ENCODE measurements at regions not wholly inside any gene's neighbourhood (a gene's known extent, or its start where the extent isn't known, plus 50 kb on each side); places are given as distances from the start of the nearest gene placed in this dataset.
"Not testable (repeated sequence)": the region's sequence is repeated elsewhere in the genome, so short reads cannot be mapped to it uniquely, and the experiment has no call there.

DNA sequence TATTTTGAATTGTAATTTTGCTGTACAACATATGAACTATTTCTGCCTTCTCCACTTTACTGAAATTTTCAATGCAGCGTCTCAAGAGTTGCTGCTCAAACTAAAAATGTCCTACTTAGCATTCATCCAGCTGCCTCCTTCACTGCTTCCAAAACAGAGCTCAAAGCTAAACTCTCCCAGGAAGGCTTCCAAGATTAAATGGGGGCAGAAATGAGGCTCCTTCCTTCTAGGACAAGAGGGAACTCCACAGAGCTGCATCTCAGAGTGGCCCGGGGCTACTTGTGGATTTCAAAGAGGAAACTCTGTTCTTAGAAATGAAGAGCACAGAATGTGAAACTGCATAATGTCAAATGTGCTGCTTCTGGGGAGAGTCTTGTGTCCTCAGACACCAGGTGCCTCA is 295.9 kb upstream of the NCAM1 start:
- no peak overlapping the region for H2BK120ac ChIP-seq (ENCODE audit: low read depth, low read length)
- no peak overlapping the region for H3K4ac ChIP-seq (ENCODE audit: low read length)
- H2BK12ac ChIP-seq (ENCODE audit: low read length): no peak overlapping the region
- H3K4me2 ChIP-seq (ENCODE audit: insufficient read depth, low read length, poor library complexity, severe bottlenecking): no peak overlapping the region
- H3K18ac ChIP-seq (ENCODE audit: low read length): no peak overlapping the region
- H3K79me1 ChIP-seq (ENCODE audit: low read depth, low read length): no peaks in the 10 kb centered on the region
- peaks cover 0 to 6% of the 10 kb centered on the region in 2 donors for H3K4me1 ChIP-seq (ENCODE audit: control insufficient read depth in 2 of 2, insufficient read depth in 1 of 2, low read depth in 1 of 2, low read length in 2 of 2)
- H3K27ac ChIP-seq (replicated peaks; ENCODE audit: low read length): no peak overlapping the region
- no peak overlapping the region for H2AK5ac ChIP-seq (ENCODE audit: low read depth, low read length)
- H4K8ac ChIP-seq (ENCODE audit: low read depth, low read length): no peak overlapping the region
- H3K36me3 ChIP-seq (replicated peaks in 1 of 2; ENCODE audit: control insufficient read depth in 2 of 2, insufficient read depth in 2 of 2, low read length in 2 of 2): no peaks in the 10 kb centered on the region
- H3K27me3 ChIP-seq (ENCODE audit: control insufficient read depth in 3 of 3, insufficient read depth in 3 of 3, low read depth in 1 of 3, low read length in 3 of 3): no peaks in the 10 kb centered on the region
- H3K9me3 ChIP-seq (replicated peaks in 1 of 2; ENCODE audit: control insufficient read depth in 2 of 2, insufficient read depth in 1 of 2, low read depth in 1 of 2, low read length in 2 of 2): no peaks in the 10 kb centered on the region
- no peak overlapping the region for H2BK15ac ChIP-seq (ENCODE audit: low read length)
- H3K9ac ChIP-seq (ENCODE audit: low read depth, low read length, poor library complexity): no peak overlapping the region
- H3K23ac ChIP-seq (ENCODE audit: low read depth, low read length, poor library complexity): no peak overlapping the region
- no peak overlapping the region for H3K4me3 ChIP-seq (ENCODE audit: low read length in 2 of 2)
- H2AFZ ChIP-seq (ENCODE audit: low read length): no peak overlapping the region
- WGBS, 2 donors (ENCODE audit: extremely low coverage in 2 of 2, insufficient read length in 2 of 2, insufficient replicate concordance in 1 of 2): no CpG with 5 or more reads among the region's 2 CpGs
- no peak overlapping the region for H3K14ac ChIP-seq (ENCODE audit: low read length)
- no peak overlapping the region for H4K91ac ChIP-seq (ENCODE audit: low read depth, low read length, poor library complexity)
- no peak overlapping the region for H2BK5ac ChIP-seq (ENCODE audit: low read length)
- no peak for DNase-seq (ENCODE audit: low spot score)

DNA sequence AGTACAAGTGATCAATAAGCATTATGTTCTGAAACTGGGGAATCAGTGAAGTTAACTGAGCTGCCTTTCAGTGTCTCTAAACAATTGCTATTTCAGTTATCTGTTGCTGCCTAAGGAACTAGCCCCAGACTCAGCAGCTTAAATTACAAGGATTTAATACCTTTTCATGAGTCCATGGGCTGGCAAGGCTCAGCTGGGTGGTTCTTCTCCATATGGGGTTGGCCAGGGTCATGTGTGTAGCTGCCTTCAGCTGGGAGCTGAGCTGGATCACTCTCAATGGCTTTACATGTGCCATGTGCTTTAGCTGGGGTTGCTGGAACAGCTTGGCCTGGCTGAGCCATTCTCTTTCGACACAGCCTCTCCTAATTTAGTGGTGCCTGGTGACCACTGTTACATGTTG is 295.0 kb upstream of the NCAM1 start:
- Histone ChIP-seq H3K79me1 (ENCODE audit: low read depth, low read length) (no peaks in the 10 kb centered on the region), H4K8ac (ENCODE audit: low read depth, low read length) (no peak overlapping the region), H3K4ac (ENCODE audit: low read length) (no peak overlapping the region), H3K14ac (ENCODE audit: low read length) (no peak overlapping the region), H3K4me2 (ENCODE audit: insufficient read depth, low read length, poor library complexity, severe bottlenecking) (no peak overlapping the region), H2AK5ac (ENCODE audit: low read depth, low read length) (no peak overlapping the region), H3K23ac (ENCODE audit: low read depth, low read length, poor library complexity) (no peak overlapping the region), H3K9me3 (replicated peaks in 1 of 2; ENCODE audit: control insufficient read depth in 2 of 2, insufficient read depth in 1 of 2, low read depth in 1 of 2, low read length in 2 of 2) (no peaks in the 10 kb centered on the region), H2BK15ac (ENCODE audit: low read length) (no peak overlapping the region), H3K36me3 (replicated peaks in 1 of 2; ENCODE audit: control insufficient read depth in 2 of 2, insufficient read depth in 2 of 2, low read length in 2 of 2) (no peaks in the 10 kb centered on the region), H3K18ac (ENCODE audit: low read length) (no peak overlapping the region), H2BK5ac (ENCODE audit: low read length) (no peak overlapping the region), H2BK12ac (ENCODE audit: low read length) (no peak overlapping the region), H3K4me3 (ENCODE audit: low read length in 2 of 2) (no peak overlapping the region), H3K27ac (replicated peaks; ENCODE audit: low read length) (no peak overlapping the region), H2BK120ac (ENCODE audit: low read depth, low read length) (no peak overlapping the region), H3K4me1 (ENCODE audit: control insufficient read depth in 2 of 2, insufficient read depth in 1 of 2, low read depth in 1 of 2, low read length in 2 of 2) (peaks cover 0 to 5% of the 10 kb centered on the region in 2 donors), H3K9ac (ENCODE audit: low read depth, low read length, poor library complexity) (no peak overlapping the region), H2AFZ (ENCODE audit: low read length) (no peak overlapping the region), H3K27me3 (ENCODE audit: control insufficient read depth in 3 of 3, insufficient read depth in 3 of 3, low read depth in 1 of 3, low read length in 3 of 3) (no peaks in the 10 kb centered on the region), H4K91ac (ENCODE audit: low read depth, low read length, poor library complexity) (no peak overlapping the region)
- WGBS, 2 donors (ENCODE audit: extremely low coverage in 2 of 2, insufficient read length in 2 of 2, insufficient replicate concordance in 1 of 2): no CpG with 5 or more reads among the region's 1 CpG
- no peak for DNase-seq (ENCODE audit: low spot score)

DNA sequence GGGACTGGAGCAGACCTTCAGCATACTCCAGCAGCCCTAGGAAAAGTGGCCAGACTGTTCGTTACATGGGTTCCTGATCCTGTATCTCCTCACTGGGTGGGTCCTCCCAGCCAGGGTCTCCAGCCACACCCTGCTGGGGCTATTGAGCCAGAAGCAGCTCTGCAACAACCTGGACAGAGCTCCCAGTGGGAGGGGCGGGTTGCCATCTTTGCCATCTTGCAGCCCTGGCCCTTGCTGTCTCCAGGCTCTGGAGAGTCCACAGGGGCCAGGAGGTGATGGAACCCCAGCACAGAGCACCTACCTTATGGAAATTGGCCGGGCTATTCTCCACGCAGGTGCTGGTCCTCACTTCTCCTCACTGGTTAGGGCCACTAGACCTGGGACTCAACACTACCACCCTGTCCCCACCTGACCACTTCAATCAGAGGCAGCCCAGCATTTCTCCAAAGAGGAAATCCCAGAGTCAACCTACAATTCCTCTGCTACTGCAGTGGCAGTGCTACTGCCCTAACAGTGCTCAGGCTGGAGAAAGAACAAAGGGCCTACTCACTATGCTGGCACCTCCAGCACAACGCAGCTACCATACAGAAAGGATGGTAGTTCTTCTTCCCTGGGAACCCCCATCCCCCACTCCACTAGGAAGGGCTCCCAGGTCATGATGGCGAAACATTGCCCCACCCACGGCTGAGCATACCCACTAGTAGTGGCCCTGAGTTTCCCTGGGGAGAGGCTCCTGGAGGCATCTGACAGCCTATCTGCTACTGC is 290.2 kb upstream of the NCAM1 start:
- no peak overlapping the region for H3K23ac ChIP-seq (ENCODE audit: low read depth, low read length, poor library complexity)
- H3K18ac ChIP-seq (ENCODE audit: low read length): no peak overlapping the region
- H2AK5ac ChIP-seq (ENCODE audit: low read depth, low read length): no peak overlapping the region
- no peak overlapping the region for H4K8ac ChIP-seq (ENCODE audit: low read depth, low read length)
- no peak overlapping the region for H3K14ac ChIP-seq (ENCODE audit: low read length)
- peak overlapping the region; percentile 75 for H2BK120ac ChIP-seq (ENCODE audit: low read depth, low read length)
- no peak for DNase-seq (ENCODE audit: low spot score)
- H2BK12ac ChIP-seq (ENCODE audit: low read length): no peak overlapping the region
- peak overlapping the region; percentile 38 for H4K91ac ChIP-seq (ENCODE audit: low read depth, low read length, poor library complexity)
- H2BK15ac ChIP-seq (ENCODE audit: low read length): no peak overlapping the region
- no peaks in the 10 kb centered on the region for H3K27me3 ChIP-seq (ENCODE audit: control insufficient read depth in 3 of 3, insufficient read depth in 3 of 3, low read depth in 1 of 3, low read length in 3 of 3)
- no peak overlapping the region for H3K9ac ChIP-seq (ENCODE audit: low read depth, low read length, poor library complexity)
- H3K27ac ChIP-seq (replicated peaks; ENCODE audit: low read length): no peak overlapping the region
- no peak overlapping the region for H2AFZ ChIP-seq (ENCODE audit: low read length)
- H3K79me1 ChIP-seq (ENCODE audit: low read depth, low read length): no peaks in the 10 kb centered on the region
- H3K9me3 ChIP-seq (replicated peaks in 1 of 2; ENCODE audit: control insufficient read depth in 2 of 2, insufficient read depth in 1 of 2, low read depth in 1 of 2, low read length in 2 of 2): no peaks in the 10 kb centered on the region
- no CpG with 5 or more reads among the region's 7 CpGs for WGBS, 2 donors (ENCODE audit: extremely low coverage in 2 of 2, insufficient read length in 2 of 2, insufficient replicate concordance in 1 of 2)
- no peak overlapping the region for H2BK5ac ChIP-seq (ENCODE audit: low read length)
- no peaks in the 10 kb centered on the region for H3K36me3 ChIP-seq (replicated peaks in 1 of 2; ENCODE audit: control insufficient read depth in 2 of 2, insufficient read depth in 2 of 2, low read length in 2 of 2)
- no peak overlapping the region for H3K4ac ChIP-seq (ENCODE audit: low read length)
- H3K4me3 ChIP-seq (ENCODE audit: low read length in 2 of 2): no peak overlapping the region
- H3K4me2 ChIP-seq (ENCODE audit: insufficient read depth, low read length, poor library complexity, severe bottlenecking): no peak overlapping the region
- no peaks in the 10 kb centered on the region for H3K4me1 ChIP-seq (ENCODE audit: control insufficient read depth in 2 of 2, insufficient read depth in 1 of 2, low read depth in 1 of 2, low read length in 2 of 2)

DNA sequence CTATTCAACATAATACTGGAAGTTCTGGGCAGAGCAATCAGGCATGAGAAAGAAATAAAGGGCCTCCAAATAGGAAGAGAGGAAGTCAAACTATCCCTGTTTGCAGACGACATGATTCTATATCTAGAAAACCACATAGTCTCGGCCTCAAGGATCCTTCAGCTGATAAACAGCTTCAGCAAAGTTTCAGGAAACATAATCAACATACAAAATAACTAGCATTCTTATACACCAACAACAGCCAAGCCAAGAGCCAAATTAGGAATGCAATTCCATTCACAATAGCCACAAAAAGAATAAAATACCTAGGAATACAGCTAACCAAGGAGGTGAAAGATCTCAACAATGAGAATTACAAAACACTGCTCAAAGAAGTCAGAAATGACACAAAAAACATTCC is 287.8 kb upstream of the NCAM1 start:
- H2AFZ ChIP-seq (ENCODE audit: low read length); H3K4me3 ChIP-seq (ENCODE audit: low read length in 2 of 2); H4K91ac ChIP-seq (ENCODE audit: low read depth, low read length, poor library complexity); H3K79me1 ChIP-seq (ENCODE audit: low read depth, low read length); H2BK15ac ChIP-seq (ENCODE audit: low read length); H3K27me3 ChIP-seq (ENCODE audit: control insufficient read depth in 3 of 3, insufficient read depth in 3 of 3, low read depth in 1 of 3, low read length in 3 of 3); DNase-seq (ENCODE audit: low spot score); H3K18ac ChIP-seq (ENCODE audit: low read length); H3K4me2 ChIP-seq (ENCODE audit: insufficient read depth, low read length, poor library complexity, severe bottlenecking); H2BK12ac ChIP-seq (ENCODE audit: low read length); H3K9me3 ChIP-seq (replicated peaks in 1 of 2; ENCODE audit: control insufficient read depth in 2 of 2, insufficient read depth in 1 of 2, low read depth in 1 of 2, low read length in 2 of 2); H3K36me3 ChIP-seq (replicated peaks in 1 of 2; ENCODE audit: control insufficient read depth in 2 of 2, insufficient read depth in 2 of 2, low read length in 2 of 2); H3K9ac ChIP-seq (ENCODE audit: low read depth, low read length, poor library complexity); H3K4me1 ChIP-seq (ENCODE audit: control insufficient read depth in 2 of 2, insufficient read depth in 1 of 2, low read depth in 1 of 2, low read length in 2 of 2); H3K14ac ChIP-seq (ENCODE audit: low read length); H3K23ac ChIP-seq (ENCODE audit: low read depth, low read length, poor library complexity); H3K27ac ChIP-seq (replicated peaks; ENCODE audit: low read length); H3K4ac ChIP-seq (ENCODE audit: low read length); H4K8ac ChIP-seq (ENCODE audit: low read depth, low read length); H2BK5ac ChIP-seq (ENCODE audit: low read length); H2AK5ac ChIP-seq (ENCODE audit: low read depth, low read length); H2BK120ac ChIP-seq (ENCODE audit: low read depth, low read length): not testable (repeated sequence)
- WGBS, 2 donors (ENCODE audit: extremely low coverage in 2 of 2, insufficient read length in 2 of 2, insufficient replicate concordance in 1 of 2): no CpG with 5 or more reads among the region's 2 CpGs

Data from neuronal stem cell (in vitro differentiated cells).